HFFc6 (cell line): ENCODE measurements at regions not wholly inside any gene's neighbourhood (a gene's known extent, or its start where the extent isn't known, plus 50 kb on each side); places are given as distances from the start of the nearest gene placed in this dataset.
"Not testable (repeated sequence)": the region's sequence is repeated elsewhere in the genome, so short reads cannot be mapped to it uniquely, and the experiment has no call there.

Experiments used
- DNase-seq: peaks from one replicate; pipeline ENCODE4 v3.0.0-alpha.2; 2018
- H3K27ac Mint-ChIP-seq: 2 replicates; pipeline ENCODE4 v1.8.0; 2020; ENCODE audit warnings: mild to moderate bottlenecking, mixed read lengths
- H3K27me3 Mint-ChIP-seq: 2 replicates; pipeline ENCODE4 v1.8.0; 2021; ENCODE audit warnings: mild to moderate bottlenecking, moderate library complexity, mixed read lengths; ENCODE audit not compliant: insufficient read depth
- H3K36me3 Mint-ChIP-seq: 2 replicates; pipeline ENCODE4 v1.8.0; 2021; ENCODE audit warnings: low read depth, mixed read lengths
- H3K4me1 Mint-ChIP-seq: 2 replicates; pipeline ENCODE4 v1.8.0; 2020; ENCODE audit warnings: low read depth, mixed read lengths
- H3K4me3 Mint-ChIP-seq: 2 replicates; pipeline ENCODE4 v1.8.0; 2020; ENCODE audit warnings: mild to moderate bottlenecking, moderate library complexity, mixed read lengths
- H3K9me3 Mint-ChIP-seq: 2 replicates; pipeline ENCODE4 v1.8.0; 2020; ENCODE audit warnings: mild to moderate bottlenecking, mixed read lengths
- TF ChIP-seq, protein P1 (sequence below): fragments of 200-600 bp; sonication (generic); IDR thresholded peaks from 2 replicates; pipeline ENCODE4 v1.5.0; 2021; ENCODE audit warnings: antibody characterized with exemption, mild to moderate bottlenecking

- H3K36me3 Mint-ChIP-seq: no peaks in the 10 kb centered on the region; the same call in 1 of the 2 replicates
- H3K4me3 Mint-ChIP-seq: no peak overlapping the region
- H3K9me3 Mint-ChIP-seq: peaks cover 52% of the 10 kb centered on the region
- DNase-seq: no peak
- no peak overlapping the region for H3K27ac Mint-ChIP-seq
- no peaks in the 10 kb centered on the region for H3K4me1 Mint-ChIP-seq
- H3K27me3 Mint-ChIP-seq: no peaks in the 10 kb centered on the region; the same call in 1 of the 2 replicates
- TF ChIP-seq, protein P1, sequence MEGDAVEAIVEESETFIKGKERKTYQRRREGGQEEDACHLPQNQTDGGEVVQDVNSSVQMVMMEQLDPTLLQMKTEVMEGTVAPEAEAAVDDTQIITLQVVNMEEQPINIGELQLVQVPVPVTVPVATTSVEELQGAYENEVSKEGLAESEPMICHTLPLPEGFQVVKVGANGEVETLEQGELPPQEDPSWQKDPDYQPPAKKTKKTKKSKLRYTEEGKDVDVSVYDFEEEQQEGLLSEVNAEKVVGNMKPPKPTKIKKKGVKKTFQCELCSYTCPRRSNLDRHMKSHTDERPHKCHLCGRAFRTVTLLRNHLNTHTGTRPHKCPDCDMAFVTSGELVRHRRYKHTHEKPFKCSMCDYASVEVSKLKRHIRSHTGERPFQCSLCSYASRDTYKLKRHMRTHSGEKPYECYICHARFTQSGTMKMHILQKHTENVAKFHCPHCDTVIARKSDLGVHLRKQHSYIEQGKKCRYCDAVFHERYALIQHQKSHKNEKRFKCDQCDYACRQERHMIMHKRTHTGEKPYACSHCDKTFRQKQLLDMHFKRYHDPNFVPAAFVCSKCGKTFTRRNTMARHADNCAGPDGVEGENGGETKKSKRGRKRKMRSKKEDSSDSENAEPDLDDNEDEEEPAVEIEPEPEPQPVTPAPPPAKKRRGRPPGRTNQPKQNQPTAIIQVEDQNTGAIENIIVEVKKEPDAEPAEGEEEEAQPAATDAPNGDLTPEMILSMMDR: no peak
Observed at GRCh38 chr13:21883713-21884112, 212.8 kb downstream of the FGF9 start.

DNA sequence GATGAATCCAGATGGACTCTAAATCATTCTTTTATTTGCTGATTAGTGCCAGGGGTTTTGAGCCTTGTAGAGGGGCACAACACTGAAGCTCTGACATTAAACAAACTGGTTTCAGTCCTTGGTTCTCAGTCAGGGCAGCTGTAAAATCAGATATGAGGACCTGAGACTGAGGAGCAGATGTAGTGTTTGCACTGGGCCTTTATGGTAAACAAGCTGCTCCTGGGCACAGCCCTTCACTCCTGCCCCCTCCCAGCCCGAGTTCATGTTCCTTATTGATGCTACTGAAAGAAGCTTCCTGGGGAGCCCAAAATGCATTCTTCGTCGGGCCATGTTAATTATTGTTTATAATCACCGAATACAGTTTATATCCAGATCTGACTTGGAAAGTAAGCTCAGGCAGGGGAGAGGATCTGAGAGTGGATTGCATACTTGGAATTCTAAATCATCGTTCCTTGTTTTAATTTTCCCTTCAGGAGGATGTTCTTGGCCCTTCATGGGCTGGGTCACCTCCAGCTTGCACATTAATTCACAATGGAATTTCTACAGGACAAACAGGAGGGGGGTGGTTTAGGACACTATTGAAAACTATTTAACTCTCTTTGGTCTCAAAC, 213.5 kb downstream of the FGF9 start:
- Mint-ChIP-seq H3K4me3 (no peak overlapping the region), H3K27ac (no peak overlapping the region), H3K4me1 (no peaks in the 10 kb centered on the region), H3K9me3 (peaks cover 50% of the 10 kb centered on the region), H3K36me3 (no peaks in the 10 kb centered on the region; the same call in 1 of the 2 replicates), H3K27me3 (no peaks in the 10 kb centered on the region; the same call in 1 of the 2 replicates)
- TF ChIP-seq, protein P1: no peak
- no peak for DNase-seq

GRCh38 chr13:21884965-21885567, 214.2 kb downstream of the FGF9 start:
- TF ChIP-seq, protein P1: no peak

GRCh38 chr13:21885714-21886224, 214.9 kb downstream of the FGF9 start:
- H3K27me3 Mint-ChIP-seq: no peaks in the 10 kb centered on the region; the same call in 1 of the 2 replicates
- H3K4me3 Mint-ChIP-seq: no peak overlapping the region
- no peak for DNase-seq
- H3K27ac Mint-ChIP-seq: no peak overlapping the region
- peaks cover 39% of the 10 kb centered on the region for H3K9me3 Mint-ChIP-seq
- no peaks in the 10 kb centered on the region for H3K4me1 Mint-ChIP-seq
- no peaks in the 10 kb centered on the region; the same call in 1 of the 2 replicates for H3K36me3 Mint-ChIP-seq
- TF ChIP-seq, protein P1: no peak

More at GRCh38 chr13:21884965-21885567, 214.2 kb downstream of the FGF9 start:
- Mint-ChIP-seq H3K9me3 (peaks cover 46% of the 10 kb centered on the region), H3K4me1 (no peaks in the 10 kb centered on the region), H3K27ac (no peak overlapping the region), H3K27me3 (no peaks in the 10 kb centered on the region; the same call in 1 of the 2 replicates), H3K4me3 (no peak overlapping the region), H3K36me3 (no peaks in the 10 kb centered on the region; the same call in 1 of the 2 replicates)
- DNase-seq: no peak

- H3K4me1 Mint-ChIP-seq: no peaks in the 10 kb centered on the region
- peaks cover 3% of the 10 kb centered on the region for H3K27me3 Mint-ChIP-seq
- H3K27ac Mint-ChIP-seq: no peak overlapping the region
- no peak for DNase-seq
- peaks cover 31% of the 10 kb centered on the region for H3K9me3 Mint-ChIP-seq
- TF ChIP-seq, protein P1: no peak
- H3K36me3 Mint-ChIP-seq: no peaks in the 10 kb centered on the region; the same call in none of the 2 replicates
- H3K4me3 Mint-ChIP-seq: no peak overlapping the region
Observed at GRCh38 chr13:21889651-21890050, 218.8 kb downstream of the FGF9 start.

GRCh38 chr13:21890220-21890619, 219.3 kb downstream of the FGF9 start:
- H3K36me3 Mint-ChIP-seq: not testable (repeated sequence)

More at GRCh38 chr13:21890220-21890619, 219.3 kb downstream of the FGF9 start:
- not testable (repeated sequence) for H3K27ac Mint-ChIP-seq, H3K4me1 Mint-ChIP-seq, H3K27me3 Mint-ChIP-seq, H3K4me3 Mint-ChIP-seq, DNase-seq
- H3K9me3 Mint-ChIP-seq: peaks cover 31% of the 10 kb centered on the region
